Sigmoid colon (tissue), 6 donors: ENCODE measurements at regions not wholly inside any gene's neighbourhood (a gene's known extent, or its start where the extent isn't known, plus 50 kb on each side); places are given as distances from the start of the nearest gene placed in this dataset.

ENCODE experiments used
- DNase-seq: peaks from one replicate; pipeline ENCODE4 v3.0.0-alpha.2; 2019
- H3K27ac ChIP-seq, 4 donors: fragments of 200-600 bp; sonication (generic); one replicate each; pipeline ENCODE4 v1.5.1; 2016 to 2019; ENCODE audit warnings: mild to moderate bottlenecking in 1 of 4
- H3K27me3 ChIP-seq, 3 donors: fragments of 200-600 bp; sonication (generic); one replicate each; pipeline ENCODE4 v1.5.1; 2019; ENCODE audit warnings: mild to moderate bottlenecking in 1 of 3
- H3K36me3 ChIP-seq, 4 donors: fragments of 200-600 bp; sonication (generic); one replicate each; pipeline ENCODE4 v1.5.1; 2016 to 2019
- H3K4me1 ChIP-seq, 4 donors: fragments of 200-600 bp; sonication (generic); one replicate each; pipeline ENCODE4 v1.5.1; 2017 to 2019
- H3K4me3 ChIP-seq, 4 donors: fragments of 200-600 bp; sonication (generic); one replicate each; pipeline ENCODE4 v1.5.1; 2017 to 2019; ENCODE audit warnings: mild to moderate bottlenecking in 2 of 4, moderate library complexity in 1 of 4
- H3K9me3 ChIP-seq, 4 donors: fragments of 200-600 bp in 3 of 4; sonication (generic) in 3 of 4; one replicate each; pipeline versions ENCODE4 v1.5.1 to v1.6.1; 2013 to 2019
- CTCF ChIP-seq, 4 experiments: fragments of 450-650 bp in 3 of 4; fragments of 200-600 bp in 1 of 4; IDR thresholded peaks; one replicate each; pipeline ENCODE4 v1.5.1; 2016 to 2019; ENCODE audit warnings: antibody characterized with exemption in 4 of 4, mild to moderate bottlenecking in 3 of 4, moderate library complexity in 2 of 4
- EP300 ChIP-seq, 4 donors: sonication (generic); formaldehyde crosslinking; IDR thresholded peaks; one replicate each; pipeline ENCODE4 v1.6.1; 2017; ENCODE audit warnings: antibody characterized with exemption in 4 of 4
- POLR2A ChIP-seq, 2 donors: fragments of 450-650 bp; IDR thresholded peaks; one replicate each; pipeline ENCODE4 v1.6.1; 2016; ENCODE audit warnings: antibody characterized with exemption in 2 of 2, mild to moderate bottlenecking in 2 of 2, moderate library complexity in 2 of 2
- POLR2AphosphoS5 ChIP-seq, 4 donors: sonication (generic); formaldehyde crosslinking; IDR thresholded peaks; one replicate each; pipeline ENCODE4 v1.6.1; 2017; ENCODE audit warnings: antibody characterized with exemption in 4 of 4
- WGBS, 2 donors: extraction: QIAGEN DNeasy Blood & Tissue Kit; methylation state at CpG; one replicate each; pipeline ENCODE4 v1.1.7; 2013; 5-methylcytosine and 5-hydroxymethylcytosine counted together
- intact Hi-C: fragments of 100-400 bp; cut with DNase I; formaldehyde crosslinking; loops from one replicate; pipeline ENCODE4 v1.15.1; 2023
- donor health status: healthy with polysubstance abuse.
- donor health status: healthy.

GRCh38 chr2:117737846-117738245, 76.6 kb upstream of the DDX18 start:
- no peak for TF ChIP-seq EP300 (IDR thresholded peaks at IDR 0.05)
- H3K4me3 ChIP-seq: no peak overlapping the region
- no peak for DNase-seq
- no peaks in the 10 kb centered on the region for H3K4me1 ChIP-seq
- no peak overlapping the region for H3K27ac ChIP-seq
- no peaks in the 10 kb centered on the region for H3K36me3 ChIP-seq
- intact Hi-C loops: no loop called here
- H3K9me3 ChIP-seq: peaks cover 0 to under 1% (median 0%) of the 10 kb centered on the region in 4 donors
- H3K27me3 ChIP-seq: no peaks in the 10 kb centered on the region

DNA sequence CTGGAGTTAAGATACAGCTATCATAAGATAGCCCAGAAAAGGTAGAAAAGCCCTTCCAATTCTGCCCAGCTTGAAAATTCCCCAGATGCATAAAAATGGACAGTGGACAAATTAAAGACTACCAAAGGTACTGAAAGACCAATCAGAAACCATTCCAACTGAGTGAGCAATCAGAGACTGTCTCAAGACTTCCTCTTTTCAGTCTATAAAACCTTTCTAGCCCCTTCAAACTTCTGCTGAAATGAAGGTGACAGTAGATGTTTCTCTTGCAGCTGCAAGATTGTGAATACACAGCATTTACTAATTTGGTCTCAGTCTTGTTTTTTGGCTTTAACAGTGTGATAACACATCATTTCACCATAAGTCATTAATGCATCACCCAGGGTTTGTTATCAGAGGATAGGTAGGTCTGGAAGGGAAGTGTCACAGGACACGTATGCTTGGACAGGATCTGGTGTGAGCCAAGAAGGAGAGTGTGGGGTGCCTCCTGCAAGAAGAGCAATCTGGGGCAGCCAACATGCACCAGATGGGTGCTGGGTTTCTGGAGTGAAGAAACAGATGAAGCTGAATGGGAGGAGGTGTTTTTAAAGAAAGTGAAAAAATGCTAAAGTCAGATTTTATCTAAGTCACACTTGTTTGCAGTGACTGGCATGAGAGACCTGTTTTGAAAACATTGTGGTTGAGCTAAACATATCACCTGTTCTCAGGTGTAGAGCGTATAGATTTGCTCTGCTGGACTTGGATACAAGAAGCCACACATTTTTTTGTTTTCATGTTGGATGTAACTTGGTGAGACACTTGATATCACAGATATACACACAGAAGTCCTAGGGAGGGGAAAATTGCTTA, 75.3 kb upstream of the DDX18 start:
- Histone ChIP-seq H3K4me1 (no peaks in the 10 kb centered on the region), H3K9me3 (no peaks in the 10 kb centered on the region), H3K27me3 (no peaks in the 10 kb centered on the region), H3K4me3 (no peak overlapping the region), H3K36me3 (no peaks in the 10 kb centered on the region), H3K27ac (no peak overlapping the region)
- 74 to 77% methylated on average over 2 of the region's 2 CpGs for WGBS, 2 donors
- no peak for DNase-seq
- intact Hi-C loops: no loop called here
- TF ChIP-seq CTCF (IDR thresholded peaks at IDR 0.05) (no peak), POLR2AphosphoS5 (IDR thresholded peaks at IDR 0.05) (no peak), POLR2A (IDR thresholded peaks at IDR 0.05) (no peak)

- no peak for TF ChIP-seq CTCF (IDR thresholded peaks at IDR 0.05)
- Histone ChIP-seq H3K9me3 (no peaks in the 10 kb centered on the region), H3K27ac (no peak overlapping the region), H3K36me3 (no peaks in the 10 kb centered on the region), H3K4me1 (no peaks in the 10 kb centered on the region), H3K27me3 (no peaks in the 10 kb centered on the region), H3K4me3 (no peak overlapping the region)
- intact Hi-C loops: no loop called here
- 63 to 64% methylated on average over 5 of the region's 5 CpGs for WGBS, 2 donors
- DNase-seq: no peak
Observed at GRCh38 chr2:117745537-117745936, 69.0 kb upstream of the DDX18 start.

- no peaks in the 10 kb centered on the region for H3K36me3 ChIP-seq
- no peaks in the 10 kb centered on the region for H3K27me3 ChIP-seq
- no peak for DNase-seq
- peaks cover 0 to 7% (median under 1%) of the 10 kb centered on the region in 4 donors for H3K9me3 ChIP-seq
- intact Hi-C loops: no loop called here
- H3K4me1 ChIP-seq: no peaks in the 10 kb centered on the region
- TF ChIP-seq CTCF (IDR thresholded peaks at IDR 0.05): no peak
- no peak for TF ChIP-seq POLR2A (IDR thresholded peaks at IDR 0.05)
- no peak for TF ChIP-seq EP300 (IDR thresholded peaks at IDR 0.05)
- no peak for TF ChIP-seq POLR2AphosphoS5 (IDR thresholded peaks at IDR 0.05)
- 65 to 79% methylated on average over 2 of the region's 2 CpGs for WGBS, 2 donors
- no peak overlapping the region for H3K4me3 ChIP-seq
- H3K27ac ChIP-seq: no peak overlapping the region
Observed at GRCh38 chr2:117755768-117756167, 58.7 kb upstream of the DDX18 start.

DNA sequence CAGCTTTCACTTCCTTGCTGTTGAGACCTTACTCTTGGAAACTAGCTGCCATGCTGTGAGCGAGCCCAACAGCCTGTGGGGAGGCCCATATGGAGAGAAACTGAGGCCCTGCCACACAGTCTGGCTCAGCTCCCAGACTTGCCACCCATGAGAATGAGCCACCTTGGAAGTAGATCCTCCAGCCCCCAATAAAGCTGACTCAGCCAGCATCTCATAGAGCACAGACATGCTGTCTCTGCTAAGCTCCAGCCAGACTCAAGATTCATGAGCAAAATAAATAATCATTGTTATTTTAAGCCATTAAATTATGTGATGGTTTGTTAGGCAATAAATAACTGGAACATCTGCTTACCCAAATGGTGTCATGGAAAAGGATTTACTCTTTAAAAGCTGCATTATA, 53.6 kb upstream of the DDX18 start:
- Histone ChIP-seq H3K4me3 (no peak overlapping the region), H3K4me1 (no peaks in the 10 kb centered on the region), H3K27me3 (no peaks in the 10 kb centered on the region), H3K36me3 (no peaks in the 10 kb centered on the region), H3K9me3 (peaks cover 0 to 3% (median 0%) of the 10 kb centered on the region in 4 donors), H3K27ac (no peak overlapping the region)
- TF ChIP-seq POLR2AphosphoS5 (IDR thresholded peaks at IDR 0.05) (no peak), EP300 (IDR thresholded peaks at IDR 0.05) (no peak), CTCF (IDR thresholded peaks at IDR 0.05) (no peak), POLR2A (IDR thresholded peaks at IDR 0.05) (no peak)
- no peak for DNase-seq
- intact Hi-C loops: no loop called here
- WGBS, 2 donors: 73 to 83% methylated on average over 1 of the region's 1 CpG
